ENCODE measurements at regions not wholly inside any gene's neighbourhood (a gene's known extent, or its start where the extent isn't known, plus 50 kb on each side); places are given as distances from the start of the nearest gene placed in this dataset.
"Not testable (repeated sequence)": the region's sequence is repeated elsewhere in the genome, so short reads cannot be mapped to it uniquely, and the experiment has no call there.

GRCh38 chr5:25764733-25765132 is 1120.0 kb upstream of the CDH10 start:
- DNase-seq (ENCODE audit: low read depth), result no peak

- DNase-seq (ENCODE audit: low read depth), result no peak
These were observed 1119.0 kb upstream of the CDH10 start for GRCh38 chr5:25763781-25764180.

DNA sequence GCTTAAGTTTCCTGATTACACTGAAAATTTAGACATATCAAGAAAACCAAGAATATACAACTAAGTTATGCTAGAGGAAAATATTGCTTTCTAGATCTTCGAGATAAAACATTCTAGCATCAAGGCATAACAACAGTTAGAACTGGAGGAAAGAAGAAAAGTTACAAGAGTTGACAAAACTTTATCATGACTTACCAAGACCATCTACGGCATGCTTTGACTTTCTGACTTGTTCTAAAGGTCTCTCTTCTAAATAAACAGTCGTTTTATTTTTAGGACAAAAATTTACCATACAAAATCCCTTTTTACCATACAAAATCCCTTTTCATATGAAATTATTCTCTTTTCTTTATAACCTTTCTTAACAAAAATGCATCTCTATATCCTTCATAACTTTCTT is 1110.1 kb upstream of the CDH10 start:
- no peak for DNase-seq (ENCODE audit: low read depth)

DNA sequence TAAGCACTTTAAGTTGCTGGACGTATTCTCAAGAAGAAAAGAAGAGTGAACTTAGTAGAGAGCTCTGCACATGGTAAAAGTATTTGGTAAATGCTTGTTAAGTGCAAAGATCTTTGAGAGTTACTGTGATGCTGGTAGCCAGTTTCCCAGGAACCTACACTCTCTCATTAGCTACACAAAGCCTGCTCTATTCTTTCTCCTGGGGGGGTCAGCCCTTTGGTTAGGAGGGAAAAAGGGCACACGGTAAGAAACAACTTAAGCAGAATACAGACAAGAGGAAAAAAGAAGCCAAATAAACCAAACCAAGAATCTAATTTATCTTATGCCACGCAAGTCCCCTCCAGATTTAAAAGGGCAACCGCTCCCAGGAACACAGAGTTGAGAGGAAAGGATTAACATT is 1100.1 kb upstream of the CDH10 start:
- no peak for DNase-seq (ENCODE audit: low read depth)

DNA sequence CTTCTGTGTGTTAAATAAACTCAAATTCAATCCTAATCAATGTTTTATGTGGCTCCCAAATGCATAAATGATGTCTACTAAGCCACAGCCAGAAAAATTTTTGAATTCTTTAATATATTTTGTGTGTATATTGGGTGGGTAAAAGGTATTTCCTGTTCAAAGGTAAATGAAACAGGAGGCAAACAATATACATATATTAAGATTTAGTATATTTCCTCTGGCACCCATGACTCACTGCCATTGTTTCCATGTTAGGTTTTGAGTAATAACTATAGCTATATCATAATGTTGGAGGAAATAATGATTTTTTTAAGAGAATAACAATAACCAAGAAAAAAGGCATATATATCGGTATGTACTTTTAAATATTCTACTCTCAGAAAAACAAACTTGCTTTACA is 1071.9 kb upstream of the CDH10 start:
- no peak for DNase-seq (ENCODE audit: low read depth)

- DNase-seq (ENCODE audit: low read depth), result no peak
These were observed 1068.5 kb upstream of the CDH10 start for GRCh38 chr5:25713259-25713658.

DNA sequence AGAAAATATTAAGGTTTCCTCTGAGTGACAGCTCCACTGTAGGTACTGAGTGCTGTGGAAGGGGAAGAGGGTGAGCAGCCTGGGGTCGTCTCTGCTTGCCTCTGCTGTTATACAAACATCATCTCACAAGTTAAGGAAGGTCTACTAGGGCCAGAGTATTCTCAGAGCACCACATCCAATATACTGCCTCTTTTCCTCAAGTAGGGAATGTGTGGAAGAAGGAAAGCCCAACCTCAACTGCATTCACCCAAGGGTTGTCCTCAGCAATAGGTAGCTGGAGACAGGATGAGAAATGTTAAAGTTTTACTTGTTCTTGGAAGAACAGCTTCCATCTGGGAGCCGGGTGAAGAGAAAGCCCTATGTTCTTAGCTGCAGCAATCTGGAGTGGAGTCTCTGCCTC is 1062.3 kb upstream of the CDH10 start:
- DNase-seq (ENCODE audit: low read depth), result no peak

DNA sequence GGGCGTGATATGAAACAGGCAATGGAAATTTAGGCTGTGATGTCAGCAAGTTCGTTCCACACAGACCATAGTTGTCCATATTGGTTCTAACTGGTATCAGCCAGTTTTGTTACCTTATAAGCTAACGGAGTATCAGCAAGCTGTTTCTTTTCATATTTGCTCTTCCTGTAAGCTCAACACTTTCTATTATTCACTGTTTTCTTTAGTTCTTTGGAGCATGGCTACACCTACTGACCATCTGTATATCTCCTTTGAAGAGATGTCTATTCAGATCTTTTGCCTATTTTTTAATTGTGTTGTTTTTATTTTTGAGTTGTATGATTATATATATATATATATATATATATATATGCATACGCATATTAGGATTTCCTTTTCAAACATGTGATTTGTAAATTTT is 1057.2 kb upstream of the CDH10 start:
- DNase-seq (ENCODE audit: low read depth), result no peak

DNA sequence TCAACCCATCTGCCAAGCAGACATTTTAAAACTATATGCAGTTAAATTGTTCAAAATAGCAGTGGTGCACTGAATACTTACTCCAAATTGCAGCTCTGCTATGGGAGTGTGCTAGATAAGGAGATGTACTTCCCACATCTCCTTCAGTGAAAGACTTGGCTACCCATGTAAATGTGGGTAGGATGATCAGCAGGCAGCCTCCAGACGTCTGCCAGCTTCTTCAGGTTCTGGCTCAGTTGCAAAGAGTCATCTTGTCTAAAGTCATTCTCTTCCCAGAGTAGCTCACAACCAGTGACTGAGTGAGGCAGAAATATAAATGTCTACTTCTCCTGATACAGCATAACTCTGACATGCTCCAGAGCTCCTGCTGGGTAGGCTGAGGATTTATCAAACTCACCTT is 1050.0 kb upstream of the CDH10 start:
- no peak for DNase-seq (ENCODE audit: low read depth)

- DNase-seq (ENCODE audit: low read depth), result no peak
These were observed 1043.4 kb upstream of the CDH10 start for GRCh38 chr5:25688156-25688555.

DNA sequence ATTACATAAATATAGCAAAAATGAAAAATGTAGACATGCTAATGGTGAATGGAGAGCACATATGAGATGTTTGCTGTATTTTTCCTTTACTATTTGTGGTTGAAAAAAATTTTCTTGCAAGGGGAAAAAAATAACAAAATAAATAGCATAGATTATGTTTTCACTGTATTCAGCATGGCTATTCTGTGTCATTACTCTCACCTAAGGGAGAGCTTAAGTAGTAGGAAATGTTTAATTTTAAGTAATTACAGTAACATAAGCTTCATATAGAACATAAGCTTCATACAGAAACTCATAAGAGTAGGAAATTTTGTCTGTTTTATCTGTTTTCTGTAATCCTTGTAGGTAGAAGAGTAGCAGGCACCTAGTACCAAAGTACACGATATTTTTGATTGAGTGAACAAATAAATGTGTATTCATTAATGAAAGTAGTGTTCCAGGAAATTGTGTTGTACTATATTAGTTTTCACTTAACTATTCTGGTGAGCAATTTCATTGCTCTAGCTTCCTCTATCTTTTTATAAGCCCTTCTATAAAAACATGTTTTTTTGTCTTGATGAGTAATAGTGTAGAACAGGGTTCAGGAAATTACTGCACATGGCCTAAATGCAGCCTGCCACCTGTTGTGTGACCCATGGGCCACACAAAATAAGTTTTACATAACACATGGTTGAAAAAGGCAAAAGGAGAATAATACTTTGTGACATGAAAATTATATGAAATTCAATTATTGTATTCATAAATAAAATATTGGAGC is 1025.0 kb upstream of the CDH10 start:
- DNase-seq (ENCODE audit: low read depth), result no peak

DNA sequence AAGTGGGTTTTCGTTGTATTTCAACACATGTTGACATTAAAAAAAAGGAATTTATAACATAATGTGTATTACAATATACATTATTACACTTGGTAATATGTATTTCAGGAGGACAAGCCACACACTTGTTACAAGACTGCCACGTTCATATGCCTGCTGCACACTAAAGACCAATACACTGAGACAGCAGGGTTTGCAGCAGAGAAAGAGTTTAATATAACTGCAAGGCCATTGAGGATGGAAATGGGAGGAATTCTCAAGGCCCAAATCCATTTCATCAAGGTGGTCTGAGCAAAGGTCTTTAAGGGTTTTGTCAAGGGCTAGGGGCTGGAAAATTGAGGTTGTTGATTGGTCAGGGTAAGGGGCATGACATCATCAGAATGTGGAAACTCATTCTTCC is 1017.8 kb upstream of the CDH10 start:
- no peak for DNase-seq (ENCODE audit: low read depth)

GRCh38 chr5:25650316-25650715 is 1005.5 kb upstream of the CDH10 start:
- DNase-seq (ENCODE audit: low read depth), result not testable (repeated sequence)

- no peak for DNase-seq (ENCODE audit: low read depth)
These were observed 1005.0 kb upstream of the CDH10 start for GRCh38 chr5:25649628-25650265.

- no peak for DNase-seq (ENCODE audit: low read depth)
These were observed 1001.9 kb upstream of the CDH10 start for GRCh38 chr5:25646421-25647341.

GRCh38 chr5:25641124-25641523 is 996.3 kb upstream of the CDH10 start:
- DNase-seq (ENCODE audit: low read depth), result no peak

- no peak for DNase-seq (ENCODE audit: low read depth)
These were observed 974.5 kb upstream of the CDH10 start for GRCh38 chr5:25619273-25619672.

GRCh38 chr5:25618821-25619220 is 974.0 kb upstream of the CDH10 start:
- DNase-seq (ENCODE audit: low read depth), result no peak

DNA sequence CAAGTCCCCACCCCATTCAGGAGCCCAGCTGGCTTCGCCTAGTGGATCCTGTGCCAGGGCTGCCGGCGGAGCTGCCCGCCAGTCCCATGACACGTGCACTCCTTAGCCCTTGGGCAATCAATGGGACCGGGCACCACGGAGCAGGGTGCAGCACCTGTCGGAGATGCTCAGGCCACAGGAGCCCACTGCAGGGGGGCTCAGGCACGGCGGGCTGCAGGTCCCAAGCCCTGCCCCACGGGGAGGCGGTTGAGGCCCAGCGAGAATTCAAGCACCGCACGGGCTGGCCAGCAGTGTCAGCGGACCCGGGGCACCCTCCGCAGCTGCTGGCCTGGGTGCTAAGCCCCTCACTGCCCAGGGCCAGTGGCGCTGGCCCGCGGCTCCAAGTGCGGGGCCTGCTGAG is 969.7 kb upstream of the CDH10 start:
- no peak for DNase-seq (ENCODE audit: low read depth)

- DNase-seq (ENCODE audit: low read depth), result no peak
These were observed 959.9 kb upstream of the CDH10 start for GRCh38 chr5:25604681-25605080.

DNA sequence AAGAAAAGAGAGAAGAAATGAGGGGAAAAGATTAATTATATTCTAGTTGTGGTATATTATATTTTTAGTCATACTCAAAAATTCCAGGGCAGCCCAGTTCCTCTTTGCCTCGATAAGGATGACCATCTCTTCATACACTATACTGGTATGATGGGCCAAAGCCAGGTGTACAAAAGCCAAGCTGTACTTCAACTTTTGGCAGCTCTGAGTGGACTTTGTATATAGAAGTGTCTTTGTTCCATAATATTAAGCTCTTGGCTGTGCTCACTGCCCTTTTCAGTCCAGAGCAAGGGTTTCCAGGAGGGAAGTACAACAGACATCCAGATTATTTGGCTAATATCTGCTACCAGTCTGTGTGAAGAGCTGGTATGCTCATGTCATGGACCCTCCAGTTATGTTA is 934.3 kb upstream of the CDH10 start:
- DNase-seq (ENCODE audit: low read depth), result no peak

DNA sequence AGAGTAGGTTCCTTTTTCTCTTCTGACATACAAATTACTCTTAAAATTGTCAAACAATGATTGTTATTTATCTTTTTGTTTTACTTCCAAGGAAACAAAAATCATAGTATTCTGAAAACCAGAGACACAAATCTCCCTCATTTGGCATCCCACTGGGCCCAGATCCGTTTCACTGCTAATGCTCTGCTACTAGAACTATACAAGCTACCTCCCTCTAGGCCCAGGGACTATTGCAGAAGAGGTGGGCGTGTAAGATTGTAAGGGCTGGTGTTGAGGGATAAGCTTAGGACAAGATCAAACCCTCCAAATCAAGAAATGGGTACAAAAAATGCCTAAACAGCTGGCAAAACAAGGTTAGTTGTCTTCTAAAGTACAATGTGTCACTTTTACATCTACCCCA is 928.9 kb upstream of the CDH10 start:
- DNase-seq (ENCODE audit: low read depth), result no peak

DNA sequence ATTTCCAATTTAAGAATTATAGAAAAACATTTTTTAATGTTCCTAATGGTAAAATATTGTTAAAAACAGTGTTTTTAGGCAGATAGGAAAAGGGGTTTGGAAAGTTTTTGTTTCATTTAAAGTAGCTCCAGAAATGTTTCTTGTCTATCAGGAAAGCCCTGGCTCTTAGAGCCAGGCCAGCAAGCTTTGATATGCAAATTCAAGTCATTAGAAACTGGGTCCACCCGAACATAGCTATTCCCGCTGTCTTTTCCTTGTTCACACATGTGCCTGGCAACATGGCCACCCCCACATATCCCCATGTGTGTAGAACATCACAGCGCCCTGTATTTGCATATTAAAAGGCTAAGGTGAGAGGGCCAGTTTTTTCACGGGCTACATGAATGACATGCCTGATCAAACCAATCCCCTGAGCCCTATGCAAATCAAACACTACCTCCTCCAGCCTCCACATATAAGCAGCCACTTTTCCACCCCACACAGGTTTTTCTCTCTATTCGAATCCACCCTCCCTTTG is 925.3 kb upstream of the CDH10 start:
- no peak for DNase-seq (ENCODE audit: low read depth)
